ENCODE measurements at regions not wholly inside any gene's neighbourhood (a gene's known extent, or its start where the extent isn't known, plus 50 kb on each side); places are given as distances from the start of the nearest gene placed in this dataset.

- DNase-seq (ENCODE audit: low spot score in 2 of 2) = no peak
- no peaks in the 10 kb centered on the region for H3K27me3 ChIP-seq
These were observed 270.6 kb downstream of the FAM170A start for GRCh38 chr5:119899981-119900380.

GRCh38 chr5:119902593-119902992, 273.2 kb downstream of the FAM170A start:
- Histone ChIP-seq H3K27ac (no peak overlapping the region), H3K4me1 (no peaks in the 10 kb centered on the region), H3K4me3 (no peak overlapping the region), H3K9me3 (peaks cover 10 to 12% of the 10 kb centered on the region in 2 donors), H3K27me3 (no peaks in the 10 kb centered on the region), H3K36me3 (no peaks in the 10 kb centered on the region)
- TF ChIP-seq CTCF (IDR thresholded peaks at IDR 0.05) = no peak
- TF ChIP-seq POLR2AphosphoS5 (IDR thresholded peaks at IDR 0.05) = no peak
- TF ChIP-seq POLR2A (IDR thresholded peaks at IDR 0.05) = no peak
- DNase-seq (ENCODE audit: low spot score in 2 of 2) = no peak
- intact Hi-C loops (cut with DNase I; ENCODE audit: low total_unique reads) = no loop called here

More at GRCh38 chr5:119899981-119900380, 270.6 kb downstream of the FAM170A start:
- H3K4me3 ChIP-seq = no peak overlapping the region
- H3K36me3 ChIP-seq = no peaks in the 10 kb centered on the region
- TF ChIP-seq POLR2AphosphoS5 (IDR thresholded peaks at IDR 0.05) = no peak
- no peak for TF ChIP-seq POLR2A (IDR thresholded peaks at IDR 0.05)
- no peak for TF ChIP-seq CTCF (IDR thresholded peaks at IDR 0.05)
- no peaks in the 10 kb centered on the region for H3K9me3 ChIP-seq
- intact Hi-C loops (cut with DNase I; ENCODE audit: low total_unique reads) = no loop called here
- H3K27ac ChIP-seq = no peak overlapping the region
- H3K4me1 ChIP-seq = no peaks in the 10 kb centered on the region

GRCh38 chr5:119913425-119913824, 284.1 kb downstream of the FAM170A start:
- DNase-seq (ENCODE audit: low spot score in 2 of 2) = no peak
- no peak overlapping the region for H3K27ac ChIP-seq
- H3K36me3 ChIP-seq = no peaks in the 10 kb centered on the region
- no peaks in the 10 kb centered on the region for H3K27me3 ChIP-seq
- intact Hi-C loops (cut with DNase I; ENCODE audit: low total_unique reads) = no loop called here
- H3K4me1 ChIP-seq = no peaks in the 10 kb centered on the region
- TF ChIP-seq POLR2AphosphoS5 (IDR thresholded peaks at IDR 0.05) (no peak), CTCF (IDR thresholded peaks at IDR 0.05) (no peak), POLR2A (IDR thresholded peaks at IDR 0.05) (no peak)
- H3K4me3 ChIP-seq = no peak overlapping the region
- H3K9me3 ChIP-seq = peaks cover 0 to 7% of the 10 kb centered on the region in 2 donors

DNA sequence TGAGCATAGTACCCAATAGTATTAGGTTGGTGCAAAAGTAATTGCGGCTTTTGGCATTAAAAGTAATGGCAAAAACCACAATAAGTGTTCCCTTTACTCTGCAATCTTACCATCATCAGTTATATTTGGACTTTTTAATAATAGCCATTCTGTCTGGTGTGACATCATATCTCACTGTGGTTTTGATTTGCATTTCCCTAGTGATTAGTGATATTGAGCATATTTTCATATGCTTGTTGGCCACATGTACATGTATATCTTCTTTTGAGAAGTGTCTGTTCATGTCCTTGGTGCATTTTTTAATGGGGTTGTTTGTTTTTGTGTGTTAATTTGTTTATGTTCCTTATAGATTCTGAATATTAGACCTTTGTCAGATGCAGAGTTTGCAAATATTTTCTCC, 289.9 kb downstream of the FAM170A start:
- Histone ChIP-seq H3K4me1 (no peaks in the 10 kb centered on the region), H3K9me3 (no peaks in the 10 kb centered on the region), H3K4me3 (no peak overlapping the region), H3K27ac (no peak overlapping the region), H3K27me3 (no peaks in the 10 kb centered on the region), H3K36me3 (no peaks in the 10 kb centered on the region)
- no peak for DNase-seq (ENCODE audit: low spot score in 2 of 2)
- intact Hi-C loops (cut with DNase I; ENCODE audit: low total_unique reads) = no loop called here
- TF ChIP-seq CTCF (IDR thresholded peaks at IDR 0.05) = no peak
- TF ChIP-seq POLR2AphosphoS5 (IDR thresholded peaks at IDR 0.05) = no peak
- TF ChIP-seq POLR2A (IDR thresholded peaks at IDR 0.05) = no peak

- Histone ChIP-seq H3K27me3 (no peaks in the 10 kb centered on the region), H3K27ac (no peak overlapping the region), H3K4me1 (no peaks in the 10 kb centered on the region), H3K36me3 (no peaks in the 10 kb centered on the region), H3K4me3 (no peak overlapping the region), H3K9me3 (no peaks in the 10 kb centered on the region)
- TF ChIP-seq POLR2AphosphoS5 (IDR thresholded peaks at IDR 0.05) (no peak), POLR2A (IDR thresholded peaks at IDR 0.05) (no peak), CTCF (IDR thresholded peaks at IDR 0.05) (no peak)
- intact Hi-C loops (cut with DNase I; ENCODE audit: low total_unique reads) = no loop called here
- DNase-seq (ENCODE audit: low spot score in 2 of 2) = no peak
These were observed 296.9 kb downstream of the FAM170A start for GRCh38 chr5:119926301-119926700.
